RWPE2 (cell line): ENCODE measurements at regions not wholly inside any gene's neighbourhood (a gene's known extent, or its start where the extent isn't known, plus 50 kb on each side); places are given as distances from the start of the nearest gene placed in this dataset.

ENCODE experiments used
- ATAC-seq: fragments of 200-7000 bp; cut with Tn5 transposase; 3 replicates; pipeline ENCODE4 v1.9.1; 2021; ENCODE audit warnings: low read depth
- DNase-seq: peaks from one replicate; pipeline ENCODE4 v3.0.0-alpha.2; 2020; ENCODE audit warnings: low spot score
- H3K27ac ChIP-seq: fragments of 450-650 bp; 2 replicates; pipeline ENCODE4 v1.5.1; 2017; ENCODE audit warnings: mild to moderate bottlenecking; ENCODE audit not compliant: poor library complexity, severe bottlenecking
- H3K27me3 ChIP-seq: fragments of 250-450 bp; sonication (Bioruptor Pico); 2 replicates; pipeline ENCODE4 v1.5.1; 2021; ENCODE audit warnings: mild to moderate bottlenecking, moderate library complexity; ENCODE audit not compliant: insufficient read depth, poor library complexity, severe bottlenecking
- H3K36me3 ChIP-seq: fragments of 250-450 bp; sonication (Bioruptor Pico); 2 replicates; pipeline ENCODE4 v1.5.1; 2020; ENCODE audit warnings: low read depth, mild to moderate bottlenecking, moderate library complexity
- H3K4me1 ChIP-seq: fragments of 250-450 bp; sonication (Bioruptor Pico); 2 replicates; pipeline ENCODE4 v1.5.1; 2021; ENCODE audit warnings: mild to moderate bottlenecking, moderate library complexity; ENCODE audit not compliant: insufficient read depth, poor library complexity, severe bottlenecking
- H3K4me3 ChIP-seq: fragments of 250-450 bp; sonication (Bioruptor Pico); 2 replicates; pipeline ENCODE4 v1.5.1; 2021; ENCODE audit warnings: mild to moderate bottlenecking, moderate library complexity; ENCODE audit not compliant: severe bottlenecking
- H3K9me3 ChIP-seq: fragments of 250-450 bp; sonication (Bioruptor Pico); 2 replicates; pipeline ENCODE4 v1.5.1; 2021; ENCODE audit warnings: mild to moderate bottlenecking, moderate library complexity; ENCODE audit not compliant: severe bottlenecking
- CTCF ChIP-seq: fragments of 450-650 bp; IDR thresholded peaks from one replicate; pipeline ENCODE4 v1.5.1; 2017; ENCODE audit warnings: mild to moderate bottlenecking, moderate library complexity; ENCODE audit not compliant: poor library complexity, severe bottlenecking

DNA sequence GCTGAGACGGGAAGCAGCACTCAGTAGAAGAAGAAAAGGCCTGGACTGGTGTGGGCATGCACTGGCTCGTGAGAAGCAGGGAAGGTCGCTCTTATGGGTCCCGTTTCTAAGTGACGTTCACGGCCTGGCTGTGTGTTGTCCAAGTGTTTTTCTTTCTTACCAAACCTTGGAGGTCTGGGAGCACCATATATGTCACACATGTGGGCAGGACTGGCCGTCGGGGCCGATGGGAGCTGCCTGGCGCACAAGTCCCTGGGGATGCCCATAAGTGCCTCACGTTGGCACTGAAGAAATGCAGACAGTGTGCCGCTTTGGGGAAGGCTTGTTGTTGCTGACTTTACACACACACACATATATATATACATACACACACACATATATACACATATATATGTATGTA is 86.0 kb upstream of the DUSP22 start:
- H3K27ac ChIP-seq = no peak overlapping the region
- H3K27me3 ChIP-seq = peaks cover 4% of the 10 kb centered on the region
- ATAC-seq (no peak), DNase-seq (no peak)
- no peaks in the 10 kb centered on the region for H3K4me1 ChIP-seq
- H3K4me3 ChIP-seq = no peak overlapping the region
- H3K36me3 ChIP-seq = no peaks in the 10 kb centered on the region
- no peaks in the 10 kb centered on the region for H3K9me3 ChIP-seq
- TF ChIP-seq CTCF = no peak

DNA sequence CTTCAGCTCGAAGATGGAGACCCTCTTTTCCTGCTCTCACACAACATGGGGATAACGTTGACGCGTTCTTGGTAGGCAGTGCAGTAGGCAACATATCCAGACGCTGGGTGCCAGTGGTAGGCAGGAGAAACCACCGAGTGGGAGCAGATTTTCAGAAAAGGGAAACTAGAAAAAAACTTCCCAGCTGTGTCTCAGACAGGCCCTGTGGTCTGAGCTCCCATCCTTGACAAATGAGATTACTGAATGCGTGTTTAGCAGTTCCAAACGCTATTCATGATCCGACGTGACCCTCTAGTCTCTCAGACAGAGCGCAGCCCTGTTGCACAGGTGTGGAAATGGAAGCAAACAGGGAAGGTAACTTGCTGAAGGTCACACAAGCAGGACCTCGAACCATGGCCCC is 83.9 kb upstream of the DUSP22 start:
- no peaks in the 10 kb centered on the region for H3K36me3 ChIP-seq
- no peak overlapping the region for H3K27ac ChIP-seq
- H3K27me3 ChIP-seq = peaks cover 5% of the 10 kb centered on the region
- no peak overlapping the region for H3K4me3 ChIP-seq
- no peak for TF ChIP-seq CTCF
- DNase-seq = no peak
- no peak for ATAC-seq
- H3K9me3 ChIP-seq = no peaks in the 10 kb centered on the region
- no peaks in the 10 kb centered on the region for H3K4me1 ChIP-seq

GRCh38 chr6:208938-209337 is 83.3 kb upstream of the DUSP22 start:
- no peak for DNase-seq

GRCh38 chr6:209432-210103 is 82.7 kb upstream of the DUSP22 start:
- DNase-seq = no peak
- peaks cover 5% of the 10 kb centered on the region for H3K27me3 ChIP-seq
- no peaks in the 10 kb centered on the region for H3K36me3 ChIP-seq
- H3K27ac ChIP-seq = no peak overlapping the region
- no peaks in the 10 kb centered on the region for H3K9me3 ChIP-seq
- no peaks in the 10 kb centered on the region for H3K4me1 ChIP-seq
- no peak overlapping the region for H3K4me3 ChIP-seq
- TF ChIP-seq CTCF = no peak
- no peak for ATAC-seq

More at GRCh38 chr6:208938-209337, 83.3 kb upstream of the DUSP22 start:
- Histone ChIP-seq H3K4me3 (no peak overlapping the region), H3K27ac (no peak overlapping the region), H3K27me3 (peaks cover 5% of the 10 kb centered on the region), H3K9me3 (no peaks in the 10 kb centered on the region), H3K36me3 (no peaks in the 10 kb centered on the region), H3K4me1 (no peaks in the 10 kb centered on the region)
- TF ChIP-seq CTCF = no peak
- no peak for ATAC-seq

- Histone ChIP-seq H3K9me3 (no peaks in the 10 kb centered on the region), H3K27me3 (peaks cover 5% of the 10 kb centered on the region), H3K27ac (no peak overlapping the region), H3K4me1 (peaks cover 3% of the 10 kb centered on the region), H3K4me3 (no peak overlapping the region), H3K36me3 (no peaks in the 10 kb centered on the region)
- ATAC-seq (no peak), DNase-seq (no peak)
- TF ChIP-seq CTCF = no peak
These were observed 82.2 kb upstream of the DUSP22 start for GRCh38 chr6:210104-210456.
